HG03025 (cell line): ENCODE measurements at regions not wholly inside any gene's neighbourhood (a gene's known extent, or its start where the extent isn't known, plus 50 kb on each side); places are given as distances from the start of the nearest gene placed in this dataset.

Experiments
- ATAC-seq: cut with Tn5 transposase; IDR thresholded peaks from one replicate; pipeline ENCODE4 v1.9.1; 2021; ENCODE audit warnings: mild to moderate bottlenecking, moderate library complexity; ENCODE audit not compliant: unreplicated experiment, low FRiP score

- ATAC-seq = no peak
These were observed 355.9 kb upstream of the RIOK2 start for GRCh38 chr5:97538912-97539311.

- no peak for ATAC-seq
These were observed 358.8 kb upstream of the RIOK2 start for GRCh38 chr5:97541864-97542263.

DNA sequence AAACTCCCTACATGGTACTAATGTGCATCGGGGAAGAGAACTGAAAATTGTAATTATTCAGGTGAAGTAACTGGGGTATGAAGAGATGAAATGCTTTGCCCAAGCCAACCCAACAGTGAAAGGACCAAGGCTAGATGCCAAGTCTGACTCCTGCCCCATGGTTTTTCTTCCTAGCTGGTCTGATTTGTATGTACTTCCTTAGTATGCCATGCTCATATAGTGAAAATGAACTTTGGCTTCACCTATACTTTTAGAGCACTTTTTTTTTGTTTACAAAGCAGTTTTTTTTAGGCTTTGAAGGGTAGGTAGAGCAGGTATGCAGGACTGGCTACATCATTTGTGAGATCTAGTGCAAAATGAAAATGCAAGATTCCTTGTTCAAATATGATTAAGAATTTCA lies 359.4 kb upstream of the RIOK2 start:
- ATAC-seq = no peak

GRCh38 chr5:97543166-97543565 lies 360.1 kb upstream of the RIOK2 start:
- no peak for ATAC-seq

DNA sequence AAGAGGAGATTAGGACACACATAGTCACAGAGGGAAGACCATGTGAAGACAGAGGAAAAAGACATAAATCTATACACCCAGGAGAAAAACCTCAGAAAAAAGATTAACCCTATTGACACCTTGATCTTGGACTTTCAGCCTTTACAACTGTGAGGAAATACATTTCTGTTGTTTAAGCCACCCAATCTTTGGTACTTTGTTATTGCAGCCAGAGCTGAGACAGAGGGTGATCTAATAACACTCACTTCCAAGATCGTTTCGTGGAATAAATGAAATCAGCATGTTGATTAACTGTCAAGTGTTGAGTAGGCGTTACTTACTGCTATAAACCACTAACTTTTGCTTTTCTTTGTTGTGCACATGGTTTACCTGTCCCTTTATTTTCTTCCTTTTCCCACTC lies 361.2 kb upstream of the RIOK2 start:
- no peak for ATAC-seq

GRCh38 chr5:97544678-97545077 lies 361.6 kb upstream of the RIOK2 start:
- no peak for ATAC-seq

- no peak for ATAC-seq
These were observed 362.4 kb upstream of the RIOK2 start for GRCh38 chr5:97545446-97545845.

DNA sequence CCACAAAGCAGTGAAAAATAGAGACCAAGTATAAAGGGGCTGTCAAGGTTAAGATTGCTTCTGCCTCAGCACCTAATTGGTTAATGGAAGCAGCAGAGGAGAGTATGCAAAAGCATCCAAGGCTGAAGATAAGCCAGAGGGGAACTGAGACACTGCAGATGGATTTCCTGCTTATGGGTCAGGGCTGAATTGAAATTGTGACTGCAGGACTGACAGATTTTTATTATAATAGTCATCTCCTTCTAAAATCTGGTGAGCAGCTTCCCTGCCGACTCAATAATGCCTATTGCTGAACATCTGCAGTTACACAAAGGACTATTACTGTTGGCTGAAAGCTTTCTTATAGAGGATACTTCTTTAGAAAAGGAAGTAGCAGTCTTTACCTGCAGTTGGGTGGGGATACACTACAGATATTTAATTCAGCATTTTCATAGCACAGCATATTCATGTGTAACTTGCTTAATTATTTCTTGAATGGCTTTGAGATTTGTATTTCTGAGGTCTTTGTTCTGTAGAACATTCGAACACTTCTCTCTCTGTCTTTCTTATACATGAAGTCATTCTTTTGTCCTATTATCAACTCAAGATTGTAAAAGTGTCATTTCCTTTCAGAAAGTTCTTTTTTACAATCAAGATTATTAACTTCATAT lies 363.0 kb upstream of the RIOK2 start:
- no peak for ATAC-seq

DNA sequence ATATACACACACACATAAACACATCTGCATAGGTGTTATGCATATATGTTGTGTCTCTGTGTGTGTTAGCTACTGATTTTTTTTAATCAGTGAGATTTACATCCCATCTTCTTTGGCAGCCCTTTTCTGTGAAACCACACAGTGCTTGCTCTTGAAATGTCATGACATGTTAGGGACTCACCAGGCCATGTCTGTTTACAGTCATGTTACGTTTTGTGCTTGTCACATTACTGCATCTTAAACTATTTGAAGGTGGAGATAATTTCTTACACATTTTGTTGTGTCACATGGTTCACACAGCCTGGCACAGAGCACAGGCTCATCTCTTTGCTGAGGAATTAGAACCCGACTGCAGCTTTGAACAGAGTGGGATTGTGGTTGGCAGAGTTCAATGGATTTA lies 364.4 kb upstream of the RIOK2 start:
- ATAC-seq = no peak

DNA sequence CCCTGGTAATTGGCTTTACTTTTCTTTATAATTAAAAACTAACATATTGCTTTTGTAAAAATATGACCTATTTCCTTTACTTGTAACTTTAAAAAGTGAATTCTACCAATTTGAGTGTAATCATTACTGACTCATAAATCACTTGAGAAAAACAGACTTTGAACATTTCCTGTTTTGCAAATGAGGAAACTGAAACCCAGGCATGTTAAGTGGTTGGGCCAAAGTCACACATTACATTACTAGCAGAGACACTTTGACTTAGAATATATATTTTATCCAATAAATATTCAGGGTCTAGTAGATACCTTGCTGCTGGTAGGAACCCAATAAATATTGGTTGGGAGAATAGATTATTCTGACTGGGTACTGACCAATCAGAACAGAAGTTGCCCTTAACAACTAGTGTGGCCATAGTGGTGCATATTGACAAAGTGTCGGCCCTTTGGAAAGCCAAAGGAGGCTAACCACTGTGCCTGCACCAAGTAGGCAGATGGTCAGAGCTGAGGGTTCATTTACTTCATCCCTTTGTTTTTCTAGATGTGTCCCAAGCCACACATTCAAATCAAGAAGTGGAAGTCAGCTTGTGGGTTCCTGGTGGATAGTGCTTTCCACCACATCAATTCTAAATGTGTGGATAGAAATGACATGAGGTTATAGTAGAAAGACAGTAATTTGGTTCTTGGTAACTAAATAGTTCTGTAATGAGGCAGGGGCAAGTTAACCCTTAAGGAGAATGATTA lies 365.1 kb upstream of the RIOK2 start:
- peak; percentile 62 for ATAC-seq

GRCh38 chr5:97548739-97549080 lies 365.7 kb upstream of the RIOK2 start:
- no peak for ATAC-seq

GRCh38 chr5:97549496-97549895 lies 366.4 kb upstream of the RIOK2 start:
- ATAC-seq = no peak

- no peak for ATAC-seq
These were observed 367.1 kb upstream of the RIOK2 start for GRCh38 chr5:97550164-97550563.

GRCh38 chr5:97550818-97551217 lies 367.8 kb upstream of the RIOK2 start:
- no peak for ATAC-seq

- no peak for ATAC-seq
These were observed 370.8 kb upstream of the RIOK2 start for GRCh38 chr5:97553604-97554452.

DNA sequence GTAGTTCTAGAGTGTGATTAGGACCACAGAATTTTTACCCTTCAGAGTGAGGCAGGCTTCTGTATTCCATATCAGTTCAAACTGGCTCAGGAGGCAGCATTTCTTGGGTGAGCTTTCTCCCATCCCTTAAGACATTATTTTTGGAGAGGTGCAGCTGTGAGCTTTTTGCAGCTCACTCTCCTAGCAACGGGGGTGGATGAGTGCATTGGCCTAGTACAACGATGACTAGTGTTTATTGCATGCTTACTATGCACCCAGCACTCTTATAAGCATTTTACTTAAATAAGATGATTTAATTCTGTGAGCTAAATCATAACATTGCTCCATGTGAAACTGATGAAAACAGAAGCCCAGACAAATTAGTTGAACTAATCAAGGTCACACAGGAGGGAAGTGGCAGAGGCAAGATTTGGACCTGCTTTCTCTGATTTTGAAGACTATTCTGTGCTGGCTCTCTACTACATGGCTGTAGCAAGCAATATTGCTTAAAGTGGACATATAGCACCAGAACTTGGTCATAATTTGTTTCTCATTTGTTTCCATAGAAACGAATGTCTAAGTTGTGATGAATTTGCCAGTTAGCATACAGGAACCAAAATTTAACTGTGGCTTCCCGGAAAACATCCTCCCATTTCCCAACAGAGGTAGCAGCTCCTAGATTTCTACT lies 372.1 kb upstream of the RIOK2 start:
- no peak for ATAC-seq

- ATAC-seq = no peak
These were observed 372.6 kb upstream of the RIOK2 start for GRCh38 chr5:97555644-97555981.

GRCh38 chr5:97559827-97560598 lies 377.0 kb upstream of the RIOK2 start:
- no peak for ATAC-seq

- no peak for ATAC-seq
These were observed 377.5 kb upstream of the RIOK2 start for GRCh38 chr5:97560599-97560993.

GRCh38 chr5:97563050-97563657 lies 380.1 kb upstream of the RIOK2 start:
- ATAC-seq = no peak
